Panc1 (cell line): ENCODE measurements at regions not wholly inside any gene's neighbourhood (a gene's known extent, or its start where the extent isn't known, plus 50 kb on each side); places are given as distances from the start of the nearest gene placed in this dataset.
"Not testable (repeated sequence)": the region's sequence is repeated elsewhere in the genome, so short reads cannot be mapped to it uniquely, and the experiment has no call there.

ENCODE experiments used
- ATAC-seq: fragments of 200-7000 bp; cut with Tn5 transposase; 2 replicates; pipeline ENCODE4 v1.9.1; 2020; ENCODE audit warnings: mild to moderate bottlenecking, moderate library complexity
- BruUV-seq: library from RNA; stranded (reverse); fragments of 400-500 nt; replicated peaks from 2 replicates; lab custom pipeline; 2021; lab: Mats Ljungman, UMichigan
- CTCF ChIA-PET: fragments of 300-600 bp; sonication (Branson Sonifier 250); formaldehyde crosslinking; loops from one replicate; lab custom pipeline; 2022; ENCODE audit warnings: antibody characterized with exemption; lab: Charles Lee
- POLR2A ChIA-PET: fragments of 300-600 bp; sonication (Branson Sonifier 250); formaldehyde crosslinking; loops from one replicate; lab custom pipeline; 2022; ENCODE audit warnings: antibody characterized with exemption; lab: Charles Lee
- DNase-seq: peaks from one replicate; pipeline ENCODE4 v3.0.0-alpha.2; 2010; ENCODE audit warnings: low read depth, low spot score
- H3K27ac ChIP-seq: 2 replicates; pipeline ENCODE4 v1.5.1; 2011; ENCODE audit warnings: mild to moderate bottlenecking, low read length, inconsistent platforms
- H3K27me3 ChIP-seq: fragments of 200-500 bp; sonication (Bioruptor generic); 2 replicates; pipeline ENCODE4 v1.6.0; 2014; ENCODE audit warnings: low read length, inconsistent platforms; ENCODE audit not compliant: control insufficient read depth, insufficient read depth
- H3K36me3 ChIP-seq: fragments of 200-500 bp; sonication (Bioruptor generic); 2 replicates; pipeline ENCODE4 v1.5.1; 2014; ENCODE audit warnings: inconsistent platforms, mild to moderate bottlenecking, low read length, moderate library complexity; ENCODE audit not compliant: control insufficient read depth, insufficient read depth
- H3K4me1 ChIP-seq: 2 replicates; pipeline ENCODE4 v1.5.1; 2011; ENCODE audit warnings: inconsistent platforms, mild to moderate bottlenecking, low read length, moderate library complexity; ENCODE audit not compliant: control insufficient read depth, insufficient read depth
- H3K4me3 ChIP-seq, 2 experiments: 2 replicates each; pipeline ENCODE4 v1.5.1; 2011 to 2012; ENCODE audit warnings: low read depth in 2 of 2, low read length in 2 of 2, mild to moderate bottlenecking in 2 of 2, inconsistent platforms in 1 of 2, moderate library complexity in 1 of 2
- H3K9me3 ChIP-seq: fragments of 200-500 bp; sonication (Bioruptor generic); 2 replicates; pipeline ENCODE4 v1.5.1; 2014; ENCODE audit warnings: low read depth, mild to moderate bottlenecking, inconsistent platforms, low read length, moderate library complexity; ENCODE audit not compliant: control insufficient read depth, insufficient read depth
- POLR2AphosphoS5 ChIP-seq: IDR thresholded peaks from 2 replicates; pipeline ENCODE4 v1.6.1; 2012; ENCODE audit warnings: mild to moderate bottlenecking, low read depth, low read length, moderate library complexity
- SIN3A ChIP-seq: IDR thresholded peaks from 2 replicates; pipeline ENCODE4 v1.6.1; 2012; ENCODE audit warnings: low read depth, mild to moderate bottlenecking, low read length, moderate library complexity, borderline replicate concordance; ENCODE audit not compliant: insufficient read depth
- TCF7L2 ChIP-seq: IDR thresholded peaks from 2 replicates; pipeline ENCODE4 v1.6.1; 2011; ENCODE audit warnings: mild to moderate bottlenecking, low read depth, low read length, inconsistent platforms
- in situ Hi-C: cut with HindIII; loops from 2 replicates; pipeline ENCODE4 v1.10.0; 2016; ENCODE audit warnings: low sequenced_read_pairs, low pct_unique_long_range_greater_than_20kb
- intact Hi-C: fragments of 100-400 bp; cut with micrococcal nuclease; formaldehyde crosslinking; loops from one replicate; pipeline ENCODE4 v1.10.0; 2022; ENCODE audit not compliant: unreplicated experiment
- TF ChIP-seq, protein P1 (sequence below), 2 experiments: IDR thresholded peaks; 2 replicates each; pipeline ENCODE4 v1.6.1; 2011 to 2012; ENCODE audit warnings: low read depth in 2 of 2, control low read depth in 1 of 2, low read length in 1 of 2, mild to moderate bottlenecking in 1 of 2, moderate library complexity in 1 of 2; ENCODE audit not compliant: insufficient read depth in 1 of 2
- TF ChIP-seq, protein P2 (sequence below): fragments of 450-650 bp; IDR thresholded peaks from 2 replicates; pipeline ENCODE4 v1.5.1; 2017; ENCODE audit warnings: mild to moderate bottlenecking

DNA sequence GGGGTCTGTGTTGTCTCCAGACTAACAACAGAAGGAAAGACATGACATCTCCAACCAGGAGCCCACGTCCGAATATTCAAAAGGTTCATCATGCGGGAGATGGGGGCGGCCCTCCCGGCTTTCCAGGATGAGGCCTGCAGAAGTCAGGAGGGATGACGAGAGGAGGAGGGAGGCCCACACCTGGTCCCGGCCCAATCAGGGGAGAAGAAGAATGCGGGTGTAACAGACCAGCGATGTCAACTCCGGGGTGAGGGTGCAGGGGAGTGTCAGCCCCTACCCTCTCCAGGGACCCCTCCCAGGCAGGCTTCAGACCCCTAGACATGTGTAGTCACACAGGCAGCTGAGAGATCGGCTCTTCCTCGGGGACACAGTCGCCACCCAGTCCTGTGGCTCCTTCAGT lies 275.3 kb upstream of the ZNF507 start:
- POLR2A ChIA-PET = no interaction called here
- Histone ChIP-seq H3K36me3 (no peaks in the 10 kb centered on the region), H3K4me3 (no peak overlapping the region), H3K4me1 (no peaks in the 10 kb centered on the region), H3K9me3 (no peaks in the 10 kb centered on the region), H3K27ac (no peak overlapping the region), H3K27me3 (peaks cover 12% of the 10 kb centered on the region)
- DNase-seq = no peak
- no TSS peak for BruUV-seq
- ATAC-seq = no peak
- intact Hi-C loops (no loop called here), in situ Hi-C loops (no loop called here)
- no peak for TF ChIP-seq SIN3A
- TF ChIP-seq, protein P1, sequence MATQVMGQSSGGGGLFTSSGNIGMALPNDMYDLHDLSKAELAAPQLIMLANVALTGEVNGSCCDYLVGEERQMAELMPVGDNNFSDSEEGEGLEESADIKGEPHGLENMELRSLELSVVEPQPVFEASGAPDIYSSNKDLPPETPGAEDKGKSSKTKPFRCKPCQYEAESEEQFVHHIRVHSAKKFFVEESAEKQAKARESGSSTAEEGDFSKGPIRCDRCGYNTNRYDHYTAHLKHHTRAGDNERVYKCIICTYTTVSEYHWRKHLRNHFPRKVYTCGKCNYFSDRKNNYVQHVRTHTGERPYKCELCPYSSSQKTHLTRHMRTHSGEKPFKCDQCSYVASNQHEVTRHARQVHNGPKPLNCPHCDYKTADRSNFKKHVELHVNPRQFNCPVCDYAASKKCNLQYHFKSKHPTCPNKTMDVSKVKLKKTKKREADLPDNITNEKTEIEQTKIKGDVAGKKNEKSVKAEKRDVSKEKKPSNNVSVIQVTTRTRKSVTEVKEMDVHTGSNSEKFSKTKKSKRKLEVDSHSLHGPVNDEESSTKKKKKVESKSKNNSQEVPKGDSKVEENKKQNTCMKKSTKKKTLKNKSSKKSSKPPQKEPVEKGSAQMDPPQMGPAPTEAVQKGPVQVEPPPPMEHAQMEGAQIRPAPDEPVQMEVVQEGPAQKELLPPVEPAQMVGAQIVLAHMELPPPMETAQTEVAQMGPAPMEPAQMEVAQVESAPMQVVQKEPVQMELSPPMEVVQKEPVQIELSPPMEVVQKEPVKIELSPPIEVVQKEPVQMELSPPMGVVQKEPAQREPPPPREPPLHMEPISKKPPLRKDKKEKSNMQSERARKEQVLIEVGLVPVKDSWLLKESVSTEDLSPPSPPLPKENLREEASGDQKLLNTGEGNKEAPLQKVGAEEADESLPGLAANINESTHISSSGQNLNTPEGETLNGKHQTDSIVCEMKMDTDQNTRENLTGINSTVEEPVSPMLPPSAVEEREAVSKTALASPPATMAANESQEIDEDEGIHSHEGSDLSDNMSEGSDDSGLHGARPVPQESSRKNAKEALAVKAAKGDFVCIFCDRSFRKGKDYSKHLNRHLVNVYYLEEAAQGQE (IDR thresholded peaks at IDR 0.05; ENCODE audit: insufficient read depth in 1 of 2, low read depth in 2 of 2, low read length in 1 of 2) = no peak
- CTCF ChIA-PET = no interaction called here

DNA sequence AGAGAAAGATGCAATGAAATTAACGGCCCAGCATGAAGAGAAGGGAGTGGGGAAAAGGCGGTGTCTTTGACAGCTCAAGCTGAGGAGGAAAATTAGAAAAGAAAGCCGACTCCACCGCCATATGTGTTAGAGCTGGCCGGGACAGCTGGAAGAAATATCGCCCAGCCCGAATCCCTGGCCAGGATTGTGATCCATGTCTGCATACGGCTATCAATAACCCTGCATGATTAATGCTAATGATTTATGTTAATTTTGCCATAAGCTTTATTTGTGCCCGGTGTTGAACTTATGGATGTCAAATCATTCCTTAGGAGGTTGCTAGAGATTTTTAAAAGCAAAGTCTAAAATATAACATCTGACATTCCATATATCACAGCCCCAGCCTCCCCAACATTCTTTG lies 263.4 kb upstream of the ZNF507 start:
- TF ChIP-seq, protein P2, sequence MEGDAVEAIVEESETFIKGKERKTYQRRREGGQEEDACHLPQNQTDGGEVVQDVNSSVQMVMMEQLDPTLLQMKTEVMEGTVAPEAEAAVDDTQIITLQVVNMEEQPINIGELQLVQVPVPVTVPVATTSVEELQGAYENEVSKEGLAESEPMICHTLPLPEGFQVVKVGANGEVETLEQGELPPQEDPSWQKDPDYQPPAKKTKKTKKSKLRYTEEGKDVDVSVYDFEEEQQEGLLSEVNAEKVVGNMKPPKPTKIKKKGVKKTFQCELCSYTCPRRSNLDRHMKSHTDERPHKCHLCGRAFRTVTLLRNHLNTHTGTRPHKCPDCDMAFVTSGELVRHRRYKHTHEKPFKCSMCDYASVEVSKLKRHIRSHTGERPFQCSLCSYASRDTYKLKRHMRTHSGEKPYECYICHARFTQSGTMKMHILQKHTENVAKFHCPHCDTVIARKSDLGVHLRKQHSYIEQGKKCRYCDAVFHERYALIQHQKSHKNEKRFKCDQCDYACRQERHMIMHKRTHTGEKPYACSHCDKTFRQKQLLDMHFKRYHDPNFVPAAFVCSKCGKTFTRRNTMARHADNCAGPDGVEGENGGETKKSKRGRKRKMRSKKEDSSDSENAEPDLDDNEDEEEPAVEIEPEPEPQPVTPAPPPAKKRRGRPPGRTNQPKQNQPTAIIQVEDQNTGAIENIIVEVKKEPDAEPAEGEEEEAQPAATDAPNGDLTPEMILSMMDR = no peak
- TF ChIP-seq TCF7L2 = no peak
- TF ChIP-seq, protein P1 (IDR thresholded peaks at IDR 0.05; ENCODE audit: insufficient read depth in 1 of 2, low read depth in 2 of 2, low read length in 1 of 2) = no peak
- no peak for TF ChIP-seq POLR2AphosphoS5
- no TSS peak for BruUV-seq
- CTCF ChIA-PET = no interaction called here
- Histone ChIP-seq H3K27me3 (peaks cover 3% of the 10 kb centered on the region; the same call in 1 of the 2 replicates), H3K9me3 (no peaks in the 10 kb centered on the region), H3K4me3 (no peak overlapping the region), H3K4me1 (no peaks in the 10 kb centered on the region), H3K27ac (no peak overlapping the region), H3K36me3 (no peaks in the 10 kb centered on the region)
- POLR2A ChIA-PET = interaction anchor here (0.7 kb wide), 1 partner anchor 28 kb away, joined by 3 read pairs; no protein-coding TSS in a partner anchor
- ATAC-seq = no peak
- in situ Hi-C loops = no loop called here
- DNase-seq = no peak
- intact Hi-C loops = no loop called here

DNA sequence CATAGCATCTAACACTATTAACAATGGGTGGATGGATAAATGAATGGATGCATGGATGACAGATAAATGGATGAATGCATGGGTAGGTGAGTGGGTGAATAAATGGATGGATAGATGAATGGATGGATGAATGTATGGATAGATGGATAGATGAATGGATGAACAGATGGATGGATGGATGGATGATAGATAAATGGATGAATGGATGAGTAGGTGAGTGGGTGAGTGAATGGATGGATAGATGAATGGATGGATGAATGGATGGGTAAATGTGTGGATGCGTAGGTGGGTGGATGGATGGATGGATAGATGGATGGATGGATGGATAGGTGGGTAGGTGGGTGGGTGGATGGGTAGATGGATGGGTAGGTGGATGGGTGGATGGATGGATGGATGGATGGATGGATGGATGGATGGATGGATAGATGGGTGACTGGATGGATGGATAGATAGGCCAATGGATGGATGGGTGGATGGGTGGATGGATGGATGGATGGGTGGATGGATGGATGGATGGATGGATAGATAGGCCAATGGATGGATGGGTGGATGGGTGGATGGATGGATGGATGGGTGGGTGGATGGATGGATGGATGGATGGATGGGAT lies 260.6 kb upstream of the ZNF507 start:
- in situ Hi-C loops, H3K4me3 ChIP-seq, H3K9me3 ChIP-seq, DNase-seq, H3K36me3 ChIP-seq, H3K27ac ChIP-seq, POLR2A ChIA-PET, intact Hi-C loops, BruUV-seq, H3K27me3 ChIP-seq, CTCF ChIA-PET, ATAC-seq, H3K4me1 ChIP-seq: not testable (repeated sequence)
